Neural progenitor cell (in vitro differentiated cells): ENCODE measurements at regions not wholly inside any gene's neighbourhood (a gene's known extent, or its start where the extent isn't known, plus 50 kb on each side); places are given as distances from the start of the nearest gene placed in this dataset.

Experiments used
- DNase-seq: peaks from one replicate; pipeline ENCODE4 v3.0.0-alpha.2; 2016; ENCODE audit warnings: low spot score
- H2AFZ ChIP-seq: fragments of 200-600 bp; sonication (generic); replicated peaks from 2 replicates; pipeline ENCODE4 v1.6.1; 2016; ENCODE audit warnings: antibody characterized with exemption
- H3F3A ChIP-seq: fragments of 200-600 bp; sonication (generic); 2 replicates; pipeline ENCODE4 v1.6.1; 2016; ENCODE audit warnings: antibody characterized with exemption, low read depth
- H3K27ac ChIP-seq: fragments of 200-600 bp; sonication (generic); 2 replicates; pipeline ENCODE4 v1.5.1; 2016; ENCODE audit warnings: mild to moderate bottlenecking
- H3K27me3 ChIP-seq: fragments of 200-600 bp; sonication (generic); 2 replicates; pipeline ENCODE4 v1.6.1; 2016; ENCODE audit warnings: mild to moderate bottlenecking, moderate library complexity
- H3K36me3 ChIP-seq: fragments of 200-600 bp; sonication (generic); 2 replicates; pipeline ENCODE4 v1.5.1; 2016
- H3K4me1 ChIP-seq: fragments of 200-600 bp; sonication (generic); 2 replicates; pipeline ENCODE4 v1.6.1; 2016; ENCODE audit warnings: mixed run types
- H3K4me2 ChIP-seq: fragments of 200-600 bp; sonication (generic); 2 replicates; pipeline ENCODE4 v1.6.1; 2016
- H3K4me3 ChIP-seq: fragments of 200-600 bp; sonication (generic); 2 replicates; pipeline ENCODE4 v1.5.1; 2016
- H3K79me2 ChIP-seq: fragments of 200-600 bp; sonication (generic); 2 replicates; pipeline ENCODE4 v1.6.1; 2016; ENCODE audit warnings: low read depth
- H3K9ac ChIP-seq: fragments of 200-600 bp; sonication (generic); 2 replicates; pipeline ENCODE4 v1.6.1; 2016
- H3K9me3 ChIP-seq: fragments of 200-600 bp; sonication (generic); 2 replicates; pipeline ENCODE4 v1.5.1; 2016; ENCODE audit warnings: low read depth
- H4K20me1 ChIP-seq: fragments of 200-600 bp; sonication (generic); 2 replicates; pipeline ENCODE4 v1.6.1; 2016; ENCODE audit warnings: low read depth
- H3K27ac Mint-ChIP-seq: 3 replicates; pipeline ENCODE4 v1.8.0; 2021; ENCODE audit warnings: mixed read lengths
- H3K27me3 Mint-ChIP-seq: 2 replicates; pipeline ENCODE4 v1.8.0; 2022; ENCODE audit warnings: low read depth, mild to moderate bottlenecking, inconsistent platforms, moderate library complexity, mixed read lengths; ENCODE audit not compliant: insufficient read depth
- H3K36me3 Mint-ChIP-seq: 3 replicates; pipeline ENCODE4 v1.8.0; 2021; ENCODE audit warnings: mixed read lengths
- H3K4me1 Mint-ChIP-seq: 3 replicates; pipeline ENCODE4 v1.8.0; 2021; ENCODE audit warnings: mixed read lengths
- H3K4me3 Mint-ChIP-seq: 3 replicates; pipeline ENCODE4 v1.8.0; 2021; ENCODE audit warnings: mild to moderate bottlenecking, moderate library complexity, mixed read lengths
- H3K9me3 Mint-ChIP-seq: 3 replicates; pipeline ENCODE4 v1.8.0; 2020; ENCODE audit warnings: mixed read lengths
- CTCF ChIP-seq: fragments of 200-600 bp; sonication (generic); IDR thresholded peaks from 2 replicates; pipeline ENCODE4 v1.5.1; 2017; ENCODE audit warnings: antibody characterized with exemption, mild to moderate bottlenecking
- EZH2 ChIP-seq: fragments of 200-600 bp; sonication (generic); IDR thresholded peaks from 2 replicates; pipeline ENCODE4 v1.6.1; 2017; ENCODE audit warnings: antibody characterized with exemption, mild to moderate bottlenecking, moderate library complexity
- EZH2phosphoT487 ChIP-seq: fragments of 200-600 bp; sonication (generic); IDR thresholded peaks from 2 replicates; pipeline ENCODE4 v1.6.1; 2017; ENCODE audit warnings: antibody characterized with exemption

DNA sequence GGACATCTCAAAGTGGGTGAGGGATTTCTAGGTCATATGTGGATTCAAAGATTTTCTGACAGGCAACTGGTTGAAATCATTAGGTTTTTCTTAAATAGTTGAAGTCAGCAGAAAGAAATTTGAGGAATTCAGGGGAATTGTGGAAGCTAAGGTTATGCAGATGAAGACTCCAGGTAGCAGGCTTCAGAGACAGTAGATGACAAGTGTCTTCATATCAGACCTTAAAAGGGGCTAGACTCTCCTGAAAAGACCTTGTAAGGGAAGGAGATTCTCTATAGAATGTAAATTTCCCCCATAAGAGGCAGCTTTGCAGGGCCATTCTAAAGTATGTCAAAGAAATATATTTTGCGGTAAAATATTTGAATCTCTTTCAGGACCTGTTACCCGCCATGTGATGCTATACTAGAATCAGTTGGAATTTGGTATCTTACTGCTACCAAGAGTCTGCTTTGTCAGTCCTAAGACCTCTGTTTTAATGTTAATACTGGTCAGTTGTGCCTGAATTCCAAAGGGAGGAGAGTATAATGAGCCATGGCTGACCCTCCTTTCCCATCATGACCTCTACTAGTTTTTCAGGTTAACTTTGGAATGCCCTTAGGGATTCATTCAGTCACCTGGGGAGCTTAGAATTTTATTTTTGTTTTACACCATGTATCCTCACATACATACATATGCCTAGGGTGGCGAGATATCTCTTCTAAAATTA lies 1115.5 kb upstream of the SLC10A2 start:
- Mint-ChIP-seq H3K36me3 (no peaks in the 10 kb centered on the region), H3K4me3 (no peak overlapping the region), H3K27ac (no peak overlapping the region), H3K4me1 (no peaks in the 10 kb centered on the region), H3K9me3 (peaks cover 9% of the 10 kb centered on the region), H3K27me3 (no peaks in the 10 kb centered on the region)
- no peak overlapping the region for H3K4me2 ChIP-seq
- no peak overlapping the region for H3K9ac ChIP-seq
- H3K36me3 ChIP-seq, result no peaks in the 10 kb centered on the region
- no peak overlapping the region for H3K4me3 ChIP-seq
- H3K27ac ChIP-seq, result no peak overlapping the region
- H3F3A ChIP-seq, result no peaks in the 10 kb centered on the region
- H4K20me1 ChIP-seq, result no peaks in the 10 kb centered on the region
- no peaks in the 10 kb centered on the region for H3K27me3 ChIP-seq
- no peak for TF ChIP-seq EZH2phosphoT487
- TF ChIP-seq EZH2, result no peak
- no peak for TF ChIP-seq CTCF
- no peak overlapping the region for H2AFZ ChIP-seq
- no peak for DNase-seq
- no peaks in the 10 kb centered on the region for H3K4me1 ChIP-seq
- H3K79me2 ChIP-seq, result no peaks in the 10 kb centered on the region
- H3K9me3 ChIP-seq, result no peaks in the 10 kb centered on the region

- no peaks in the 10 kb centered on the region for H3K4me1 ChIP-seq
- H3K27me3 Mint-ChIP-seq, result peaks cover 3% of the 10 kb centered on the region
- no peak overlapping the region for H3K4me3 Mint-ChIP-seq
- no peak overlapping the region for H3K27ac Mint-ChIP-seq
- no peaks in the 10 kb centered on the region for H3K4me1 Mint-ChIP-seq
- H3K4me3 ChIP-seq, result no peak overlapping the region
- no peaks in the 10 kb centered on the region for H3F3A ChIP-seq
- H2AFZ ChIP-seq, result no peak overlapping the region
- no peaks in the 10 kb centered on the region for H3K36me3 Mint-ChIP-seq
- H4K20me1 ChIP-seq, result no peaks in the 10 kb centered on the region
- no peak overlapping the region for H3K4me2 ChIP-seq
- TF ChIP-seq CTCF (no peak), EZH2phosphoT487 (no peak), EZH2 (no peak)
- no peaks in the 10 kb centered on the region for H3K9me3 ChIP-seq
- H3K79me2 ChIP-seq, result no peaks in the 10 kb centered on the region
- H3K27me3 ChIP-seq, result no peaks in the 10 kb centered on the region
- no peak for DNase-seq
- no peak overlapping the region for H3K9ac ChIP-seq
- no peak overlapping the region for H3K27ac ChIP-seq
- no peaks in the 10 kb centered on the region for H3K9me3 Mint-ChIP-seq
- no peaks in the 10 kb centered on the region for H3K36me3 ChIP-seq
Observed at GRCh38 chr13:104170980-104171555, 1104.9 kb upstream of the SLC10A2 start.

- no peak overlapping the region for H3K4me2 ChIP-seq
- no peak overlapping the region for H2AFZ ChIP-seq
Observed at GRCh38 chr13:104163866-104164630, 1097.8 kb upstream of the SLC10A2 start.

More at GRCh38 chr13:104163866-104164630, 1097.8 kb upstream of the SLC10A2 start:
- Histone ChIP-seq H3K27me3 (no peaks in the 10 kb centered on the region), H3K9me3 (no peaks in the 10 kb centered on the region), H3K9ac (no peak overlapping the region), H3K4me3 (no peak overlapping the region), H3K4me1 (no peaks in the 10 kb centered on the region), H3K79me2 (no peaks in the 10 kb centered on the region), H3K27ac (no peak overlapping the region), H4K20me1 (no peaks in the 10 kb centered on the region), H3K36me3 (no peaks in the 10 kb centered on the region), H3F3A (no peaks in the 10 kb centered on the region)
- H3K27ac Mint-ChIP-seq, result no peak overlapping the region
- TF ChIP-seq EZH2phosphoT487, result no peak
- no peak for TF ChIP-seq CTCF
- no peak for TF ChIP-seq EZH2
- DNase-seq, result no peak
- H3K4me3 Mint-ChIP-seq, result no peak overlapping the region
- peaks cover 1% of the 10 kb centered on the region for H3K9me3 Mint-ChIP-seq
- no peaks in the 10 kb centered on the region for H3K36me3 Mint-ChIP-seq
- no peaks in the 10 kb centered on the region for H3K4me1 Mint-ChIP-seq
- no peaks in the 10 kb centered on the region for H3K27me3 Mint-ChIP-seq
